ENCODE measurements at regions not wholly inside any gene's neighbourhood (a gene's known extent, or its start where the extent isn't known, plus 50 kb on each side); places are given as distances from the start of the nearest gene placed in this dataset.

- no peak for DNase-seq
Measured at GRCh38 chr20:39602649-39603048, 640.5 kb downstream of the DHX35 start.

GRCh38 chr20:39600871-39601270, 638.7 kb downstream of the DHX35 start:
- no peak for DNase-seq

GRCh38 chr20:39600156-39600555, 638.0 kb downstream of the DHX35 start:
- no peak for DNase-seq

GRCh38 chr20:39596554-39596953, 634.4 kb downstream of the DHX35 start:
- no peak for DNase-seq

GRCh38 chr20:39592371-39592770, 630.2 kb downstream of the DHX35 start:
- DNase-seq, result no peak

- DNase-seq, result no peak
Measured at GRCh38 chr20:39588148-39588757, 626.1 kb downstream of the DHX35 start.

GRCh38 chr20:39581034-39581433, 618.9 kb downstream of the DHX35 start:
- no peak for DNase-seq

- no peak for DNase-seq
Measured at GRCh38 chr20:39576771-39577170, 614.6 kb downstream of the DHX35 start.

- DNase-seq, result no peak
Measured at GRCh38 chr20:39574061-39574460, 611.9 kb downstream of the DHX35 start.

- no peak for DNase-seq
Measured at GRCh38 chr20:39571171-39571570, 609.0 kb downstream of the DHX35 start.

- DNase-seq, result no peak
Measured at GRCh38 chr20:39568109-39568508, 606.0 kb downstream of the DHX35 start.

- DNase-seq, result no peak
Measured at GRCh38 chr20:39563349-39563748, 601.2 kb downstream of the DHX35 start.

GRCh38 chr20:39554341-39554740, 592.2 kb downstream of the DHX35 start:
- DNase-seq, result no peak

- no peak for DNase-seq
Measured at GRCh38 chr20:39553120-39553519, 591.0 kb downstream of the DHX35 start.

GRCh38 chr20:39549733-39550132, 587.6 kb downstream of the DHX35 start:
- DNase-seq, result no peak

GRCh38 chr20:39547546-39548408, 585.6 kb downstream of the DHX35 start:
- DNase-seq, result no peak

GRCh38 chr20:39541136-39541803, 579.1 kb downstream of the DHX35 start:
- no peak for DNase-seq

- DNase-seq, result no peak
Measured at GRCh38 chr20:39538317-39538716, 576.2 kb downstream of the DHX35 start.

- no peak for DNase-seq
Measured at GRCh38 chr20:39535301-39535700, 573.2 kb downstream of the DHX35 start.

- DNase-seq, result no peak
Measured at GRCh38 chr20:39534846-39535245, 572.7 kb downstream of the DHX35 start.

GRCh38 chr20:39533858-39534257, 571.7 kb downstream of the DHX35 start:
- DNase-seq, result no peak

GRCh38 chr20:39532205-39532604, 570.1 kb downstream of the DHX35 start:
- no peak for DNase-seq

- no peak for DNase-seq
Measured at GRCh38 chr20:39528436-39528835, 566.3 kb downstream of the DHX35 start.

GRCh38 chr20:39524371-39524911, 562.3 kb downstream of the DHX35 start:
- no peak for DNase-seq

Data from CD4-positive, alpha-beta T cell treated with Interferon alpha-2 for 1 hour (primary cell).